GM12872 (cell line): ENCODE measurements at regions not wholly inside any gene's neighbourhood (a gene's known extent, or its start where the extent isn't known, plus 50 kb on each side); places are given as distances from the start of the nearest gene placed in this dataset.

Experiments
- TF ChIP-seq, protein P1 (sequence below): IDR thresholded peaks from 3 replicates; pipeline ENCODE4 v1.5.1; 2011; ENCODE audit warnings: low read depth, mild to moderate bottlenecking, low read length, moderate library complexity; ENCODE audit not compliant: insufficient read depth

GRCh38 chr15:97654481-97655076, 305.9 kb upstream of the ARRDC4 start:
- TF ChIP-seq, protein P1, sequence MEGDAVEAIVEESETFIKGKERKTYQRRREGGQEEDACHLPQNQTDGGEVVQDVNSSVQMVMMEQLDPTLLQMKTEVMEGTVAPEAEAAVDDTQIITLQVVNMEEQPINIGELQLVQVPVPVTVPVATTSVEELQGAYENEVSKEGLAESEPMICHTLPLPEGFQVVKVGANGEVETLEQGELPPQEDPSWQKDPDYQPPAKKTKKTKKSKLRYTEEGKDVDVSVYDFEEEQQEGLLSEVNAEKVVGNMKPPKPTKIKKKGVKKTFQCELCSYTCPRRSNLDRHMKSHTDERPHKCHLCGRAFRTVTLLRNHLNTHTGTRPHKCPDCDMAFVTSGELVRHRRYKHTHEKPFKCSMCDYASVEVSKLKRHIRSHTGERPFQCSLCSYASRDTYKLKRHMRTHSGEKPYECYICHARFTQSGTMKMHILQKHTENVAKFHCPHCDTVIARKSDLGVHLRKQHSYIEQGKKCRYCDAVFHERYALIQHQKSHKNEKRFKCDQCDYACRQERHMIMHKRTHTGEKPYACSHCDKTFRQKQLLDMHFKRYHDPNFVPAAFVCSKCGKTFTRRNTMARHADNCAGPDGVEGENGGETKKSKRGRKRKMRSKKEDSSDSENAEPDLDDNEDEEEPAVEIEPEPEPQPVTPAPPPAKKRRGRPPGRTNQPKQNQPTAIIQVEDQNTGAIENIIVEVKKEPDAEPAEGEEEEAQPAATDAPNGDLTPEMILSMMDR: no peak

GRCh38 chr15:97661796-97662195, 298.7 kb upstream of the ARRDC4 start:
- TF ChIP-seq, protein P1: no peak

GRCh38 chr15:97672586-97672985, 287.9 kb upstream of the ARRDC4 start:
- TF ChIP-seq, protein P1: no peak

DNA sequence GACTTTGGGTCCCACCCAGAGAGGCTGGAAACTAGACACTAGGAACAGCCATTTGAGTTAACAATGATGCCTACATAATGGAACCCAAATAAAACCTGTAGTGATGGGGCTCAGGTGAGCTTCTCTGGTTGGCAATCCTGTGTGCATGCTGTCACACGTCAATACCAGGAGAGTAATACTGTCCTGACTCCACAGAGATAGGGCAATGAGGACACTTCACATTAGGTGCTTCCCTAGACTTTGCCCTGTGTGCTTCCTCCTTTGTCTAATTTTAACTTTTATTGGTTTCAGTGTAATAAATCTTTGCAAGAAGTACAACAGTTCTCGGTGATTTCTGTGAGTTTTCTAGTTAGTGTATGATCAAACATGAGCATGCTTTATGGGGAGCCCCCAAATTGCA, 281.8 kb upstream of the ARRDC4 start:
- TF ChIP-seq, protein P1: no peak

GRCh38 chr15:97679106-97679688, 281.3 kb upstream of the ARRDC4 start:
- TF ChIP-seq, protein P1: no peak

GRCh38 chr15:97680606-97681220, 279.8 kb upstream of the ARRDC4 start:
- TF ChIP-seq, protein P1: no peak

- TF ChIP-seq, protein P1: no peak
Observed at GRCh38 chr15:97683831-97684230, 276.7 kb upstream of the ARRDC4 start.
